Neural crest cell (in vitro differentiated cells): ENCODE measurements at regions not wholly inside any gene's neighbourhood (a gene's known extent, or its start where the extent isn't known, plus 50 kb on each side); places are given as distances from the start of the nearest gene placed in this dataset.

Experiments
- DNase-seq: peaks from one replicate; pipeline ENCODE4 v3.0.0; 2021; ENCODE audit warnings: low read depth, mixed read lengths, low spot score
- H3K27ac Mint-ChIP-seq: one replicate; pipeline ENCODE4 v1.8.0; 2021; ENCODE audit warnings: mild to moderate bottlenecking, mixed read lengths; ENCODE audit not compliant: unreplicated experiment
- H3K27me3 Mint-ChIP-seq: 2 replicates; pipeline ENCODE4 v1.8.0; 2021; ENCODE audit warnings: low read depth, mild to moderate bottlenecking, mixed read lengths
- H3K36me3 Mint-ChIP-seq: 2 replicates; pipeline ENCODE4 v1.8.0; 2021; ENCODE audit warnings: low read depth, mild to moderate bottlenecking, mixed read lengths
- H3K4me1 Mint-ChIP-seq: 2 replicates; pipeline ENCODE4 v1.8.0; 2021; ENCODE audit warnings: mixed read lengths
- H3K4me3 Mint-ChIP-seq: one replicate; pipeline ENCODE4 v1.8.0; 2021; ENCODE audit warnings: mild to moderate bottlenecking, mixed read lengths
- H3K9me3 Mint-ChIP-seq: 2 replicates; pipeline ENCODE4 v1.8.0; 2021; ENCODE audit warnings: mixed read lengths
- TF ChIP-seq, protein P1 (sequence below): fragments of 200-600 bp; sonication (generic); conservative IDR thresholded peaks from 2 replicates; pipeline ENCODE4 v1.5.0; 2021; ENCODE audit warnings: antibody characterized with exemption, mild to moderate bottlenecking

DNA sequence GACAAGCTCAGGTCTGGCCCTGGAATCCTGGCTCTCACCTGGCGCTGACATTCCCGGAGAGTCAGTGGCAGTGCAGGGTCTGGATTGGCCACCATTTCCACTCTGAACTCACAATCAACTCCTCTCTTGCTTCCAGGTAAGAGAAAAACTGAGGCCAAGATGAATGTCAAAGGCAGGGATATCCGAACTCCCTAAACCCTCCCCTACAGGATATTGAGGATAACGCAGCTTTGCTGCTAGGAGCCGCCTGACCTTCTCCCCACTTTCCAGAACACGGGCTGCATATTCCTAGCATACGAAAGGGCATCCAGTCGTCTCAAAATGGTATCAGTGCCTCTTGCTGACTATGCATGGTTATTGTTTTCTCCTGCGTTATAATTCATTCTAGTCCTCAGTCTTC, 473.4 kb downstream of the SOX9 start:
- H3K27ac Mint-ChIP-seq, result no peak overlapping the region
- peak overlapping the region; percentile 49 for H3K4me3 Mint-ChIP-seq
- no peaks in the 10 kb centered on the region for H3K36me3 Mint-ChIP-seq
- TF ChIP-seq, protein P1, sequence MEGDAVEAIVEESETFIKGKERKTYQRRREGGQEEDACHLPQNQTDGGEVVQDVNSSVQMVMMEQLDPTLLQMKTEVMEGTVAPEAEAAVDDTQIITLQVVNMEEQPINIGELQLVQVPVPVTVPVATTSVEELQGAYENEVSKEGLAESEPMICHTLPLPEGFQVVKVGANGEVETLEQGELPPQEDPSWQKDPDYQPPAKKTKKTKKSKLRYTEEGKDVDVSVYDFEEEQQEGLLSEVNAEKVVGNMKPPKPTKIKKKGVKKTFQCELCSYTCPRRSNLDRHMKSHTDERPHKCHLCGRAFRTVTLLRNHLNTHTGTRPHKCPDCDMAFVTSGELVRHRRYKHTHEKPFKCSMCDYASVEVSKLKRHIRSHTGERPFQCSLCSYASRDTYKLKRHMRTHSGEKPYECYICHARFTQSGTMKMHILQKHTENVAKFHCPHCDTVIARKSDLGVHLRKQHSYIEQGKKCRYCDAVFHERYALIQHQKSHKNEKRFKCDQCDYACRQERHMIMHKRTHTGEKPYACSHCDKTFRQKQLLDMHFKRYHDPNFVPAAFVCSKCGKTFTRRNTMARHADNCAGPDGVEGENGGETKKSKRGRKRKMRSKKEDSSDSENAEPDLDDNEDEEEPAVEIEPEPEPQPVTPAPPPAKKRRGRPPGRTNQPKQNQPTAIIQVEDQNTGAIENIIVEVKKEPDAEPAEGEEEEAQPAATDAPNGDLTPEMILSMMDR, result peak; percentile 36
- DNase-seq, result no peak
- H3K9me3 Mint-ChIP-seq, result no peaks in the 10 kb centered on the region
- peaks cover 18% of the 10 kb centered on the region for H3K4me1 Mint-ChIP-seq
- H3K27me3 Mint-ChIP-seq, result peaks cover 59% of the 10 kb centered on the region
